Panc1 (cell line): ENCODE measurements at regions not wholly inside any gene's neighbourhood (a gene's known extent, or its start where the extent isn't known, plus 50 kb on each side); places are given as distances from the start of the nearest gene placed in this dataset.
"Not testable (repeated sequence)": the region's sequence is repeated elsewhere in the genome, so short reads cannot be mapped to it uniquely, and the experiment has no call there.

Source experiments
- ATAC-seq: fragments of 200-7000 bp; cut with Tn5 transposase; 2 replicates; pipeline ENCODE4 v1.9.1; 2020; ENCODE audit warnings: mild to moderate bottlenecking, moderate library complexity
- BruUV-seq: library from RNA; stranded (reverse); fragments of 400-500 nt; replicated peaks from 2 replicates; lab custom pipeline; 2021; lab: Mats Ljungman, UMichigan
- CTCF ChIA-PET: fragments of 300-600 bp; sonication (Branson Sonifier 250); formaldehyde crosslinking; loops from one replicate; lab custom pipeline; 2022; ENCODE audit warnings: antibody characterized with exemption; lab: Charles Lee
- POLR2A ChIA-PET: fragments of 300-600 bp; sonication (Branson Sonifier 250); formaldehyde crosslinking; loops from one replicate; lab custom pipeline; 2022; ENCODE audit warnings: antibody characterized with exemption; lab: Charles Lee
- DNase-seq: peaks from one replicate; pipeline ENCODE4 v3.0.0-alpha.2; 2010; ENCODE audit warnings: low read depth, low spot score
- H3K27ac ChIP-seq: 2 replicates; pipeline ENCODE4 v1.5.1; 2011; ENCODE audit warnings: mild to moderate bottlenecking, low read length, inconsistent platforms
- H3K27me3 ChIP-seq: fragments of 200-500 bp; sonication (Bioruptor generic); 2 replicates; pipeline ENCODE4 v1.6.0; 2014; ENCODE audit warnings: low read length, inconsistent platforms; ENCODE audit not compliant: control insufficient read depth, insufficient read depth
- H3K36me3 ChIP-seq: fragments of 200-500 bp; sonication (Bioruptor generic); 2 replicates; pipeline ENCODE4 v1.5.1; 2014; ENCODE audit warnings: inconsistent platforms, mild to moderate bottlenecking, low read length, moderate library complexity; ENCODE audit not compliant: control insufficient read depth, insufficient read depth
- H3K4me1 ChIP-seq: 2 replicates; pipeline ENCODE4 v1.5.1; 2011; ENCODE audit warnings: inconsistent platforms, mild to moderate bottlenecking, low read length, moderate library complexity; ENCODE audit not compliant: control insufficient read depth, insufficient read depth
- H3K4me3 ChIP-seq, 2 experiments: 2 replicates each; pipeline ENCODE4 v1.5.1; 2011 to 2012; ENCODE audit warnings: low read depth in 2 of 2, low read length in 2 of 2, mild to moderate bottlenecking in 2 of 2, inconsistent platforms in 1 of 2, moderate library complexity in 1 of 2
- H3K9me3 ChIP-seq: fragments of 200-500 bp; sonication (Bioruptor generic); 2 replicates; pipeline ENCODE4 v1.5.1; 2014; ENCODE audit warnings: low read depth, mild to moderate bottlenecking, inconsistent platforms, low read length, moderate library complexity; ENCODE audit not compliant: control insufficient read depth, insufficient read depth
- POLR2AphosphoS5 ChIP-seq: IDR thresholded peaks from 2 replicates; pipeline ENCODE4 v1.6.1; 2012; ENCODE audit warnings: mild to moderate bottlenecking, low read depth, low read length, moderate library complexity
- SIN3A ChIP-seq: IDR thresholded peaks from 2 replicates; pipeline ENCODE4 v1.6.1; 2012; ENCODE audit warnings: low read depth, mild to moderate bottlenecking, low read length, moderate library complexity, borderline replicate concordance; ENCODE audit not compliant: insufficient read depth
- TCF7L2 ChIP-seq: IDR thresholded peaks from 2 replicates; pipeline ENCODE4 v1.6.1; 2011; ENCODE audit warnings: mild to moderate bottlenecking, low read depth, low read length, inconsistent platforms
- in situ Hi-C: cut with HindIII; loops from 2 replicates; pipeline ENCODE4 v1.10.0; 2016; ENCODE audit warnings: low sequenced_read_pairs, low pct_unique_long_range_greater_than_20kb
- intact Hi-C: fragments of 100-400 bp; cut with micrococcal nuclease; formaldehyde crosslinking; loops from one replicate; pipeline ENCODE4 v1.10.0; 2022; ENCODE audit not compliant: unreplicated experiment
- TF ChIP-seq, protein P1 (sequence below), 2 experiments: IDR thresholded peaks; 2 replicates each; pipeline ENCODE4 v1.6.1; 2011 to 2012; ENCODE audit warnings: low read depth in 2 of 2, control low read depth in 1 of 2, low read length in 1 of 2, mild to moderate bottlenecking in 1 of 2, moderate library complexity in 1 of 2; ENCODE audit not compliant: insufficient read depth in 1 of 2
- TF ChIP-seq, protein P2 (sequence below): fragments of 450-650 bp; IDR thresholded peaks from 2 replicates; pipeline ENCODE4 v1.5.1; 2017; ENCODE audit warnings: mild to moderate bottlenecking

DNA sequence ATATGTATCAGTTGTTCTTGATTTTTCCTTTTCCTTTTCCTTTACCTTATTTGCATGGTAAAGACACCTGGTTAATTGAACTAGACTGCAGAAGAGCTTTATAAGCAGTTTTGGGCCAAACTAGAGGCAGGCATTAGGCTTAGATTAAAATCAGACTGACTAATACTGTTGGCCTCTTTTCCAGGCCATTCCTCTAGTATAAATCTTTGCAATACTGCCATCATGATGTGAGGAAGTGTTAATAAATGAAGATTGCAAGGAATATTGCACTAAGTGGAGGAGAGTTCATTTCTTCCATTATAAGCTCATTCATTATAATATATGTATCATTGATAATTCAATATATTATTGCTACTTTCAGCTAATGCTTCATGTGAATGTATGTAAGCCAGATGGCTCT is 163.8 kb downstream of the MMUT start:
- CTCF ChIA-PET, result no interaction called here
- no peaks in the 10 kb centered on the region for H3K9me3 ChIP-seq
- H3K27ac ChIP-seq, result no peak overlapping the region
- H3K36me3 ChIP-seq, result no peaks in the 10 kb centered on the region
- intact Hi-C loops, result no loop called here
- no peak overlapping the region for H3K4me3 ChIP-seq
- no peaks in the 10 kb centered on the region for H3K27me3 ChIP-seq
- POLR2A ChIA-PET, result no interaction called here
- DNase-seq (no peak), ATAC-seq (no peak)
- no TSS peak for BruUV-seq
- H3K4me1 ChIP-seq, result no peaks in the 10 kb centered on the region
- in situ Hi-C loops, result no loop called here
- no peak for TF ChIP-seq TCF7L2
- TF ChIP-seq, protein P1, sequence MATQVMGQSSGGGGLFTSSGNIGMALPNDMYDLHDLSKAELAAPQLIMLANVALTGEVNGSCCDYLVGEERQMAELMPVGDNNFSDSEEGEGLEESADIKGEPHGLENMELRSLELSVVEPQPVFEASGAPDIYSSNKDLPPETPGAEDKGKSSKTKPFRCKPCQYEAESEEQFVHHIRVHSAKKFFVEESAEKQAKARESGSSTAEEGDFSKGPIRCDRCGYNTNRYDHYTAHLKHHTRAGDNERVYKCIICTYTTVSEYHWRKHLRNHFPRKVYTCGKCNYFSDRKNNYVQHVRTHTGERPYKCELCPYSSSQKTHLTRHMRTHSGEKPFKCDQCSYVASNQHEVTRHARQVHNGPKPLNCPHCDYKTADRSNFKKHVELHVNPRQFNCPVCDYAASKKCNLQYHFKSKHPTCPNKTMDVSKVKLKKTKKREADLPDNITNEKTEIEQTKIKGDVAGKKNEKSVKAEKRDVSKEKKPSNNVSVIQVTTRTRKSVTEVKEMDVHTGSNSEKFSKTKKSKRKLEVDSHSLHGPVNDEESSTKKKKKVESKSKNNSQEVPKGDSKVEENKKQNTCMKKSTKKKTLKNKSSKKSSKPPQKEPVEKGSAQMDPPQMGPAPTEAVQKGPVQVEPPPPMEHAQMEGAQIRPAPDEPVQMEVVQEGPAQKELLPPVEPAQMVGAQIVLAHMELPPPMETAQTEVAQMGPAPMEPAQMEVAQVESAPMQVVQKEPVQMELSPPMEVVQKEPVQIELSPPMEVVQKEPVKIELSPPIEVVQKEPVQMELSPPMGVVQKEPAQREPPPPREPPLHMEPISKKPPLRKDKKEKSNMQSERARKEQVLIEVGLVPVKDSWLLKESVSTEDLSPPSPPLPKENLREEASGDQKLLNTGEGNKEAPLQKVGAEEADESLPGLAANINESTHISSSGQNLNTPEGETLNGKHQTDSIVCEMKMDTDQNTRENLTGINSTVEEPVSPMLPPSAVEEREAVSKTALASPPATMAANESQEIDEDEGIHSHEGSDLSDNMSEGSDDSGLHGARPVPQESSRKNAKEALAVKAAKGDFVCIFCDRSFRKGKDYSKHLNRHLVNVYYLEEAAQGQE (IDR thresholded peaks at IDR 0.05; ENCODE audit: insufficient read depth in 1 of 2, low read depth in 2 of 2, low read length in 1 of 2), result no peak
- TF ChIP-seq SIN3A, result no peak
- TF ChIP-seq, protein P2, sequence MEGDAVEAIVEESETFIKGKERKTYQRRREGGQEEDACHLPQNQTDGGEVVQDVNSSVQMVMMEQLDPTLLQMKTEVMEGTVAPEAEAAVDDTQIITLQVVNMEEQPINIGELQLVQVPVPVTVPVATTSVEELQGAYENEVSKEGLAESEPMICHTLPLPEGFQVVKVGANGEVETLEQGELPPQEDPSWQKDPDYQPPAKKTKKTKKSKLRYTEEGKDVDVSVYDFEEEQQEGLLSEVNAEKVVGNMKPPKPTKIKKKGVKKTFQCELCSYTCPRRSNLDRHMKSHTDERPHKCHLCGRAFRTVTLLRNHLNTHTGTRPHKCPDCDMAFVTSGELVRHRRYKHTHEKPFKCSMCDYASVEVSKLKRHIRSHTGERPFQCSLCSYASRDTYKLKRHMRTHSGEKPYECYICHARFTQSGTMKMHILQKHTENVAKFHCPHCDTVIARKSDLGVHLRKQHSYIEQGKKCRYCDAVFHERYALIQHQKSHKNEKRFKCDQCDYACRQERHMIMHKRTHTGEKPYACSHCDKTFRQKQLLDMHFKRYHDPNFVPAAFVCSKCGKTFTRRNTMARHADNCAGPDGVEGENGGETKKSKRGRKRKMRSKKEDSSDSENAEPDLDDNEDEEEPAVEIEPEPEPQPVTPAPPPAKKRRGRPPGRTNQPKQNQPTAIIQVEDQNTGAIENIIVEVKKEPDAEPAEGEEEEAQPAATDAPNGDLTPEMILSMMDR, result no peak
- no peak for TF ChIP-seq POLR2AphosphoS5

DNA sequence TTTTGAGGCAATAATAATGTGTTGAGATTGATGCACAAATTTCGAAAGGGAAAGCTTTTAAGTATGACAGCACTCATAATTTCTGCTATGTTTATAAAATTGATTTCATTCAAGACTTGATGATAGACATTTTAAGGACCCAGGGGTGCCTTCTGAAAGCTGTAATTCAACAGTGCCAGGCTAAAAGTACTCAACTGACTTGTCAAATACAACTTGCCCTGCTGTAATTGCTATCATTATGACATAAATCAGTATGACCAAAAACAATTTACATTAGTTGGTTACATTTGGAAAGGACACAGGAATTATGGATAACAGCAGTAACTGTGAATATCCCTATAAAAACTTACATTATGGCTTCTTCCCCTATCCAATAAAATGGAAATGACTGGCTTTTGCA is 178.9 kb downstream of the MMUT start:
- intact Hi-C loops (no loop called here), in situ Hi-C loops (no loop called here)
- Histone ChIP-seq H3K4me3 (no peak overlapping the region), H3K27me3 (no peaks in the 10 kb centered on the region), H3K9me3 (no peaks in the 10 kb centered on the region), H3K4me1 (no peaks in the 10 kb centered on the region), H3K27ac (no peak overlapping the region), H3K36me3 (no peaks in the 10 kb centered on the region)
- TF ChIP-seq POLR2AphosphoS5 (no peak), SIN3A (no peak), TCF7L2 (no peak)
- TF ChIP-seq, protein P2, result no peak
- TF ChIP-seq, protein P1 (IDR thresholded peaks at IDR 0.05; ENCODE audit: insufficient read depth in 1 of 2, low read depth in 2 of 2, low read length in 1 of 2), result no peak
- no TSS peak for BruUV-seq
- ChIA-PET CTCF (no interaction called here), POLR2A (no interaction called here)
- ATAC-seq, result no peak
- DNase-seq, result no peak

DNA sequence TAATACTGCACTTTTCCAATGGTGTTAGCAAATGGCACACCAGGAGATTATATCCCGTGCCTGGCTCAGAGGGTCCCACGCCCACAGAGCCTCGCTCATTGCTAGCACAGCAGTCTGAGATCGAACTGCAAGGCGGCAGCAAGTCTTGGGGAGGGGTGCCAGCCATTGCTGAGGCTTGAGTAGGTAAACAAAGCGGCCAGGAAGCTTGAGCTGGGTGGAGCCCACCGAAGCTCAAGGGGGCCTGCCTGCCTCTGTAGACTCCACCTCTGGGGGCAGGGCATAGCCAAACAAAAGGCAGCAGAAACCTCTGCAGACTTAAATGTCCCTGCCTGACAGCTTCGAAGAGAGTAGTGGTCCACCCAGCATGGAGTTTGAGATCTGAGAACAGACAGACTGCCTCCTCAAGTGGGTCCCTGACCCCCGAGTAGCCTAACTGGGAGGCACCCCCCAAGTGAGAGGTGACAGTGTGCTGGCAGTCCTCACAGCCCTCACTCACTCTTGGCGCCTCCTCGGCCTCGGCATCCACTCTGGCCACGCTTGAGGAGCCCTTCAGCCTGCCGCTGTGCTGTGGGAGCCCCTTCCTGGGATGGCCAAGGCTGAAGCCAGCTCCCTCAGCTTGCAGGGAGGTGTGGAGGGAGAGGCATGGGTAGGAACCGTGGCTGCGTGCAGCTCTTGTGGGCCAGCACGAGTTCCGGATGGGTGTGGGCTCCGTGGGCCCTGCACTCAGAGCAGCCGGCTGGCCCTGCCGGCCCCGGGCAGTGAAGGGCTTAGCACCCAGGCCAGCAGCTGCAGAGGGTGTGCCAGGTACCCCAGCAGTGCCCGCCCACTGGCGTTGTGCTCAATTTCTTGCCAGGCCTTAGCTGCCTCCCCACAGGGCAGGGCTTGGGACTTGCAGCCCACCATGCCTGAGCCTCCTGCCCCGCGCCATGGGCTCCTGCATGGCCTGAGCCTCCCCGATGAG is 188.0 kb downstream of the MMUT start:
- H3K4me1 ChIP-seq, POLR2A ChIA-PET, H3K4me3 ChIP-seq, BruUV-seq, H3K27ac ChIP-seq, ATAC-seq, H3K27me3 ChIP-seq, H3K36me3 ChIP-seq, CTCF ChIA-PET, in situ Hi-C loops, intact Hi-C loops, H3K9me3 ChIP-seq, DNase-seq: not testable (repeated sequence)
